UCSD-AML1 (cell line): ENCODE measurements at regions not wholly inside any gene's neighbourhood (a gene's known extent, or its start where the extent isn't known, plus 50 kb on each side); places are given as distances from the start of the nearest gene placed in this dataset.

Experiments
- DNase-seq: peaks from one replicate; lab custom pipeline; 2025; ENCODE audit not compliant: unreplicated experiment; lab: John Stamatoyannopoulos, UW

DNA sequence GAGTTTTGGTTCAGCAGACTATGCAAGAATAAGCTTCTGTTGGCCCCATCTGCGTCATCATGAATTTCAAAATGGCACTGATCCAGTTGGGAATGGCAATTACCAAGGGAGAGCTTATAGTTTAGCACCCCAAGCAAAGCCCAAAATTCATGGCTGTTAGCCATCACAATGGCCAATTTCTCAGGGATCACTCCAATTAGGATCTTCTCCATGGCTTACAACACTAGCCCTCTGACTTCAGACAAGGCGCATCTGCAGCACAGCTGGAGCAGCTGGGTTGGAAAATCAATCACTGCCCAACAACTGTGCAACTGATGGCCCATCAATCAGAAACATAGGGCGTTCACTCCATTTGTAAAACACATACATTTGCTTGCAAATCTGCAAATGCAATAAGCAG lies 273.6 kb downstream of the SRBD1 start:
- DNase-seq = no peak

DNA sequence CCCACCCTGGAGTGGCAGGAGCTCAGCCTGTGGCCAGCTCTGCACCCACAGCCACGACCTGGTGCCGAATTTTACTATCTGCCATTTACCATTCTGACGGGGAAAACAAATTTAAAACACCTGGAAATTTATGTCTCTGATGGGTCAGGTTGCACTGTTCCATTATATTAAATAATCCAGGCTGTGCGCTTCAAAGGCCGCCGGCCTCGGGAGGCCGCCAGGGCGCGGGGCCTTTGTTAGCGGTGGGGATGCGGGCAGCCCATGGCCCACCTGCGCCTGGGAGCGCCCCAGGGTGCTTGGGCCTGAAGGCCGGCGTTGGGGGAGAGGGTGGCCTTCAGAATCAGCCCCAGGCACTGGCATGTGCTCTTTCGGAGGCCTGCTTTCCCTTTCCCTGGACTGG lies 276.9 kb downstream of the SRBD1 start:
- DNase-seq = no peak

DNA sequence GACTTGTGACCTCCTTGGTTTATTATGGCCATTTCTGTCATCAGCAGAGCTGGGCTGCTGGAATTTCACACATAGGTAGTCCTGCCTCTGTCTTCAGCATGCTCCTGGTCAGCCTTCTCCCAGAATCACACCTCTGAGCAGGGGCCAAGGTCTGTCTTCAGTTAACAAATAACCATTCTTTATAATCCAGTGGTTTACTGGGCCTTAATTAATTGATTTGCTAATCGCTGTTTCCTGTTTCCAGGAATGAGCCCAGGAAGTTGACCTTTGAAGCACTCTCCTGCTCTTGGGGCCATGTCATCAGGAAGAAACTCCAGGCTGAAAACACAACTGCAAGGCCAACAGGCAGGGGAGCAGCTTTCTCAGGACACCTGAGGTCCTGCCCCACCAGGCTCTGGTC lies 278.5 kb downstream of the SRBD1 start:
- no peak for DNase-seq

GRCh38 chr2:45332094-45332493 lies 279.0 kb downstream of the SRBD1 start:
- no peak for DNase-seq

- no peak for DNase-seq
These were observed 279.7 kb downstream of the SRBD1 start for GRCh38 chr2:45331410-45331786.

GRCh38 chr2:45330637-45331409 lies 280.2 kb downstream of the SRBD1 start:
- no peak for DNase-seq

- no peak for DNase-seq
These were observed 281.0 kb downstream of the SRBD1 start for GRCh38 chr2:45330108-45330507.

- no peak for DNase-seq
These were observed 281.9 kb downstream of the SRBD1 start for GRCh38 chr2:45329045-45329677.

GRCh38 chr2:45328264-45328870 lies 282.7 kb downstream of the SRBD1 start:
- DNase-seq = no peak

DNA sequence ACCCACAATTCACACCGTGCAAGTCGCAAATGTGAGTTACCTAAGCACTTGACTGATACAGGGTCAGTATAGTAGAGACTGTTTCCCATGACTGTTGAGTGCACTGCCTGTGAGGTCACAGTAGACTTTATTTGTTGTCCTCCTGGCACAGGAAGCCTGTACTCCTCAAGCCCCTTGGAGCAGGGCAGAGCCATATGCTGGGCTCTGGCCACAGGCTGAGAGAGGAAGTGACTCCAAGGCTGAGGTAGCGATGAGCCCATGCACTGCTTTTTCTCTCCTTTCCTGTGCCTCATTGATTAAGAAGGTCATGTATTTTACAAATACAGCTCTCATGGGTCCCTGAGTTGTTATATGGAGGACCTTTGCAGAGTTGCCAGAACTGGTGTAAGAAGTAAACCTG lies 287.7 kb downstream of the SRBD1 start:
- peak; percentile 17 for DNase-seq

DNA sequence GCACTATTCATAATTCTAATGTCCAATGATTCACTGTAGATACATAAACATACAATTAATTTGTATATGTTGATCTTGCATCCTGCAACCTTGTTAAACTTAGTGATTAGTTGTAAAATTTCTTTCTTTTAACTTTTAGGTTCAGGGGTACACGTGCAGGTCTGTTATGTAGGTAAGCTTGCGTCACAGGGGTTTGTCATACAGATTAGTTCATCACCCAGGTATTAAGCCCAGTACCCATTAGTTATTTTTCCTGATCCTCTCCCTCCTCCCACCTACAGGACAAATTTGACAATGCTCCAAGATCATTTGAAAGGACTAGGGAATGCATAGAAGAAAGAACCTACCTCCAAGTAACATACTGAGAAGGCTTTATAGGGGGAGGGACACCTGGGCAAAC lies 290.1 kb downstream of the SRBD1 start:
- no peak for DNase-seq

DNA sequence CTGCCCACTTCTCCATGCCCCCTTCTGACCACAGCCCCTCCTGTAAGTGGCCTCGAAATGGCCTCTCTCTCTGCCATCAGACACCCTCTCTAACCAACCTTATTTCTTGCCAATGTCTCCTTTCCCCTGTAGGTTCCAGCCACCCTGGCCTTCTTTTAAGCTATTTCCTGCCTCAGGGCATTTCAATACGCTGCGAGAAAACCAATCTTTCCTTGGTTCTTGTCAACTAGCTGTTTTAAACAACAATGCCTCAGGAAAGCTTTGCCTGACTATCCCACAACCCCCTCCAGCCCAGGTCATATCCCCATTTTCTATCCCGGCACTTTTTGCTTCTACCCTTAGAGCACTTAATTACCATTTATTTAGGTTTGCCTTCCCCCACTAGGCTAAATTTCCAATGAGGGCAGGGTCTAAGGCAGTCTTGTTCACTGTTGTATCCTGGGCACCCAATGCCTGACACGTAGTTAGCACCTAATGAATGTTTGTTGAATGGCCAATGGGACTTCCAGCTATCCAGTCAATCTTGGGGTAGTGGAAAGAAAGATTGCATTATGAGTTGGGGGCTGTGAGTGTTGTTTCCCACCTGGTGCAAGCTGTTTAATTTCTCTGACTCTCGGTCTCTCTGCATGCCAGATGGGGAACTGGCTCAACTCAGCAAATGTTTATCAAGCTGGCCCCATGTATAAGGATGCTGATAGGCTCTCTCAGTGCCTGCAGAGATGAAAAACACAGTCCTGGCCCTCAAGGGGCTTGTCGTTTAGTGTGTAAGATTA lies 291.2 kb downstream of the SRBD1 start:
- no peak for DNase-seq

DNA sequence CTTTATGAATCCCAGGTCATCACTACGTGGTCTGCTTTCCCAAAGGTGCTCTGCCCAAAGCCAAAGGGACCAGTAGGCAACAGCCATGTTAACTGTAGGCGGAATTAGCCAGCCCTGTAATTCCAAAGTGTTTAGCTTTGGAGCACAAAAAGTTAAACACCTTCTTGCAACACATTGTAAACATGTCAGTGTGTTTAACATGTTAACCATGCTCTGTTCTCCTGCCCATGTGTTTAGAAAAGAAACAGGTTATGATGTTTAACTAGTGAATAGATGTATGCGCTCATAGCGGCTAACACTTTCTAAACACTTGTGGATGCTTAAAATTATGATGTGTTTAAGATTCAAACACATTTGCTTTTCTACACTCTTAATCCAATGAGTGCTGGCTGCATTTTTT lies 292.4 kb downstream of the SRBD1 start:
- DNase-seq = no peak

GRCh38 chr2:45316576-45317338 lies 294.3 kb downstream of the SRBD1 start:
- no peak for DNase-seq

DNA sequence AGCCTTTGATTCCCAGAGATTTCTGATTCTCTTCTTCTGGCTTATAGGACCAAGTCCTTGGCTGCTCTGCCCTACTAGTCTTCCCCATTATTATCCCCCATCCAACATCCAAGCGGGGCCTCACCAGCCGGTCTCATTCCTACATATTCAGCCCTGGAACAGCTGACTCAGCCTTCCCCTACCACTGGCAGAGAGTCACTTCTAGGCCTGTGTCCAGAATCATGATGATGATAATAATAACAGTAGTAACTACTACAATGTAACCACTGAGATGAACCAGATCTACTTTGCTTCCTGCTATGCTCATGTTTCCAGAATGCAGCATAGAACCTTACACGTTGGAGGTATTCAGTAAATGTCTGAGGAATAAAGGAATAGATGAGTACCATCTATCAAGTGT lies 295.2 kb downstream of the SRBD1 start:
- no peak for DNase-seq

DNA sequence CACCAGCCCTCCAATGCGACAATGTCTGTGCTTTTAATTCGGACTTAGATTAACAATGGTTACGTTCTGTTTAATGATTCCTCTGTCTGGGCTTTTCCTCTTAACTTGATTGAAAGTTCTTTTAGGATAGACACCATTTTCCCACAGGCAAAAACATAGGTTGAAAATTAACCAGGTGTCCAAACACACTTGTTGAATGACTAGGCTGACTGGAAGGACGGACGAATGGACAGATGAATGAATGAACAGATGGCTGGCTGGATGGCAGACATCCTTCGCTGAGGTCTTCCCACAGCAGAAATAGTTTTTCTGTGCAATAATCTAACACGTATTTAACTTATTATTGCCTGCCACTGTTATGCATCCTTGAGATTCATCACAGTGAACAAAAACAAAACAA lies 298.8 kb downstream of the SRBD1 start:
- no peak for DNase-seq

DNA sequence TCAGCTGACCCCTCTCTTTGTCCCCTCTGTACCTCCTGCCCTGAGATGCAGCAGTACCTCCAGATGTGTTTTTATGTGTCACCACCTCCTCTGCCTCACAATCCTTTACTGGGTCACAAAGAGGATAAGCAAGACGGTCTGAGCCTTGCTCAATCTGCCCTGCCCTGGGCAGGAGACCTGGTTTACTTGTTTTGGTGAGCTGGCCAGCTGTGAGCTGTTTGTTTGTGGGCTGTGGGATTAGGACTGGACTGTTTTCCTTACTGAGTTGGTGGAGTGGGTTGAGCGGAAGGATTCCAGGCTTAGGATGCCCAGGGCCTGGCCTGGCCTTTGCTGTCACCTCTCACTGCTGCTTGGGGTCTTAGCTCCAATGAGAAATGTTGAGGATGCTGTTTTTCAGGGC lies 299.5 kb downstream of the SRBD1 start:
- DNase-seq = no peak

DNA sequence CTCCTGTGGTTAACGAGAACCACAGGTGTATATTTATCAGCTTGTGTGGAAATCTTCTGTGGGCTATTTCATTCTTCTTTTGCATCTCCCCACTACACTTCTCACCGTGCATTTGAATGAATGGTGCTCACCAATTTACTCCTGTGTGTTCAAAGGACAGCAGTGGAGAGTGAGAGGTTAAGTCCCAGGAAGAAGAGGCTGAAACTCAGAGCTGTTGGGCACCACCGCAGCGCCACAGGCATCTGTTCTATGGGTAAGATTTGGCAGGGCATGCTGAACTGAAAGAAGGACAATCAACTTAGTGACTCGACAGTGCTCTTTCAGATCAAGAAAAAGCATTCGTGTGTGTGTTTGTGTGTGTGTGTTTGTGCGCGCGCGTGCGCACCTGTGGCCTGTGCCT lies 297.9 kb upstream of the SIX2 start:
- DNase-seq = no peak

- DNase-seq = no peak
These were observed 296.3 kb upstream of the SIX2 start for GRCh38 chr2:45305599-45305998.

GRCh38 chr2:45303417-45304202 lies 294.4 kb upstream of the SIX2 start:
- no peak for DNase-seq
